ENCODE measurements at regions not wholly inside any gene's neighbourhood (a gene's known extent, or its start where the extent isn't known, plus 50 kb on each side); places are given as distances from the start of the nearest gene placed in this dataset.

GRCh38 chr5:61755726-61756222 is 423.7 kb downstream of the ZSWIM6 start:
- no peak for TF ChIP-seq SUZ12 (IDR thresholded peaks at IDR 0.05; ENCODE audit: extremely low read depth, insufficient read depth, insufficient read length)
- no peak for TF ChIP-seq ZNF274 (IDR thresholded peaks at IDR 0.05; ENCODE audit: low read depth, low read length)
- Histone ChIP-seq H3K9me3 (ENCODE audit: insufficient read depth, low read length) (no peaks in the 10 kb centered on the region), H3K4me3 (ENCODE audit: insufficient read length, low read depth) (no peak overlapping the region), H3K36me3 (ENCODE audit: insufficient read depth, insufficient read length, low read length) (no peaks in the 10 kb centered on the region), H3K4me1 (ENCODE audit: insufficient read depth, insufficient read length) (no peaks in the 10 kb centered on the region), H3K9ac (ENCODE audit: insufficient read length, low read depth) (no peak overlapping the region), H3K27me3 (ENCODE audit: insufficient read depth, insufficient read length) (no peaks in the 10 kb centered on the region)
- no peak for DNase-seq (ENCODE audit: low read depth, low spot score)

- DNase-seq (ENCODE audit: low read depth, low spot score) = no peak
- no peaks in the 10 kb centered on the region for H3K36me3 ChIP-seq (ENCODE audit: insufficient read depth, insufficient read length, low read length)
- H3K9ac ChIP-seq (ENCODE audit: insufficient read length, low read depth) = no peak overlapping the region
- TF ChIP-seq YY1 (IDR thresholded peaks at IDR 0.05; ENCODE audit: insufficient read depth, insufficient read length) (no peak), ZNF274 (IDR thresholded peaks at IDR 0.05; ENCODE audit: low read depth, low read length) (no peak), SUZ12 (IDR thresholded peaks at IDR 0.05; ENCODE audit: extremely low read depth, insufficient read depth, insufficient read length) (no peak)
- H3K4me1 ChIP-seq (ENCODE audit: insufficient read depth, insufficient read length) = no peaks in the 10 kb centered on the region
- peaks cover 9% of the 10 kb centered on the region for H3K9me3 ChIP-seq (ENCODE audit: insufficient read depth, low read length)
- no peak overlapping the region for H3K4me3 ChIP-seq (ENCODE audit: insufficient read length, low read depth)
- H3K27me3 ChIP-seq (ENCODE audit: insufficient read depth, insufficient read length) = no peaks in the 10 kb centered on the region
Measured at GRCh38 chr5:61758711-61759110, 426.7 kb downstream of the ZSWIM6 start.

- DNase-seq (ENCODE audit: low read depth, low spot score) = no peak
- Histone ChIP-seq H3K9me3 (ENCODE audit: insufficient read depth, low read length) (peaks cover 9% of the 10 kb centered on the region), H3K4me3 (ENCODE audit: insufficient read length, low read depth) (no peak overlapping the region), H3K27me3 (ENCODE audit: insufficient read depth, insufficient read length) (no peaks in the 10 kb centered on the region), H3K4me1 (ENCODE audit: insufficient read depth, insufficient read length) (no peaks in the 10 kb centered on the region), H3K36me3 (ENCODE audit: insufficient read depth, insufficient read length, low read length) (no peaks in the 10 kb centered on the region), H3K9ac (ENCODE audit: insufficient read length, low read depth) (no peak overlapping the region)
- TF ChIP-seq SUZ12 (IDR thresholded peaks at IDR 0.05; ENCODE audit: extremely low read depth, insufficient read depth, insufficient read length) (no peak), ZNF274 (IDR thresholded peaks at IDR 0.05; ENCODE audit: low read depth, low read length) (no peak), YY1 (IDR thresholded peaks at IDR 0.05; ENCODE audit: insufficient read depth, insufficient read length) (no peak)
Measured at GRCh38 chr5:61765471-61765870, 433.4 kb downstream of the ZSWIM6 start.

GRCh38 chr5:61766141-61766540 is 434.1 kb downstream of the ZSWIM6 start:
- DNase-seq (ENCODE audit: low read depth, low spot score) = no peak
- no peak overlapping the region for H3K4me3 ChIP-seq (ENCODE audit: insufficient read length, low read depth)

GRCh38 chr5:61767231-61768080 is 435.4 kb downstream of the ZSWIM6 start:
- TF ChIP-seq SUZ12 (IDR thresholded peaks at IDR 0.05; ENCODE audit: extremely low read depth, insufficient read depth, insufficient read length) (no peak), YY1 (IDR thresholded peaks at IDR 0.05; ENCODE audit: insufficient read depth, insufficient read length) (no peak), ZNF274 (IDR thresholded peaks at IDR 0.05; ENCODE audit: low read depth, low read length) (no peak)
- no peak for DNase-seq (ENCODE audit: low read depth, low spot score)
- H3K36me3 ChIP-seq (ENCODE audit: insufficient read depth, insufficient read length, low read length) = no peaks in the 10 kb centered on the region
- no peaks in the 10 kb centered on the region for H3K9me3 ChIP-seq (ENCODE audit: insufficient read depth, low read length)
- H3K4me3 ChIP-seq (ENCODE audit: insufficient read length, low read depth) = no peak overlapping the region
- H3K9ac ChIP-seq (ENCODE audit: insufficient read length, low read depth) = no peak overlapping the region
- H3K4me1 ChIP-seq (ENCODE audit: insufficient read depth, insufficient read length) = no peaks in the 10 kb centered on the region
- no peaks in the 10 kb centered on the region for H3K27me3 ChIP-seq (ENCODE audit: insufficient read depth, insufficient read length)

More at GRCh38 chr5:61766141-61766540, 434.1 kb downstream of the ZSWIM6 start:
- H3K9ac ChIP-seq (ENCODE audit: insufficient read length, low read depth) = no peak overlapping the region
- H3K36me3 ChIP-seq (ENCODE audit: insufficient read depth, insufficient read length, low read length) = no peaks in the 10 kb centered on the region
- no peak for TF ChIP-seq YY1 (IDR thresholded peaks at IDR 0.05; ENCODE audit: insufficient read depth, insufficient read length)
- no peaks in the 10 kb centered on the region for H3K27me3 ChIP-seq (ENCODE audit: insufficient read depth, insufficient read length)
- peaks cover 9% of the 10 kb centered on the region for H3K9me3 ChIP-seq (ENCODE audit: insufficient read depth, low read length)
- no peaks in the 10 kb centered on the region for H3K4me1 ChIP-seq (ENCODE audit: insufficient read depth, insufficient read length)

GRCh38 chr5:61768692-61769281 is 436.7 kb downstream of the ZSWIM6 start:
- TF ChIP-seq SUZ12 (IDR thresholded peaks at IDR 0.05; ENCODE audit: extremely low read depth, insufficient read depth, insufficient read length) (no peak), ZNF274 (IDR thresholded peaks at IDR 0.05; ENCODE audit: low read depth, low read length) (no peak), YY1 (IDR thresholded peaks at IDR 0.05; ENCODE audit: insufficient read depth, insufficient read length) (no peak)
- Histone ChIP-seq H3K27me3 (ENCODE audit: insufficient read depth, insufficient read length) (no peaks in the 10 kb centered on the region), H3K9ac (ENCODE audit: insufficient read length, low read depth) (no peak overlapping the region), H3K4me3 (ENCODE audit: insufficient read length, low read depth) (no peak overlapping the region), H3K9me3 (ENCODE audit: insufficient read depth, low read length) (no peaks in the 10 kb centered on the region), H3K4me1 (ENCODE audit: insufficient read depth, insufficient read length) (no peaks in the 10 kb centered on the region), H3K36me3 (ENCODE audit: insufficient read depth, insufficient read length, low read length) (no peaks in the 10 kb centered on the region)
- DNase-seq (ENCODE audit: low read depth, low spot score) = peak; percentile 44

GRCh38 chr5:61771062-61771461 is 439.0 kb downstream of the ZSWIM6 start:
- Histone ChIP-seq H3K4me3 (ENCODE audit: insufficient read length, low read depth) (no peak overlapping the region), H3K27me3 (ENCODE audit: insufficient read depth, insufficient read length) (no peaks in the 10 kb centered on the region), H3K9ac (ENCODE audit: insufficient read length, low read depth) (no peak overlapping the region), H3K36me3 (ENCODE audit: insufficient read depth, insufficient read length, low read length) (no peaks in the 10 kb centered on the region), H3K4me1 (ENCODE audit: insufficient read depth, insufficient read length) (no peaks in the 10 kb centered on the region), H3K9me3 (ENCODE audit: insufficient read depth, low read length) (no peaks in the 10 kb centered on the region)
- no peak for TF ChIP-seq SUZ12 (IDR thresholded peaks at IDR 0.05; ENCODE audit: extremely low read depth, insufficient read depth, insufficient read length)
- no peak for TF ChIP-seq YY1 (IDR thresholded peaks at IDR 0.05; ENCODE audit: insufficient read depth, insufficient read length)
- no peak for TF ChIP-seq ZNF274 (IDR thresholded peaks at IDR 0.05; ENCODE audit: low read depth, low read length)
- DNase-seq (ENCODE audit: low read depth, low spot score) = no peak

Measured in NT2/D1 (cell line).